Type B pancreatic cell (in vitro differentiated cells): ENCODE measurements at regions not wholly inside any gene's neighbourhood (a gene's known extent, or its start where the extent isn't known, plus 50 kb on each side); places are given as distances from the start of the nearest gene placed in this dataset.

ENCODE experiments used
- DNase-seq: peaks from one replicate; pipeline ENCODE4 v3.0.0; 2021; ENCODE audit warnings: mixed read lengths; ENCODE audit not compliant: unreplicated experiment; ENCODE audit errors: extremely low spot score
- H3K27ac Mint-ChIP-seq: 2 replicates; pipeline ENCODE4 v1.8.0; 2021; ENCODE audit warnings: mild to moderate bottlenecking, mixed read lengths
- H3K27me3 Mint-ChIP-seq: 2 replicates; pipeline ENCODE4 v1.8.0; 2021; ENCODE audit warnings: mixed read lengths
- H3K36me3 Mint-ChIP-seq: 2 replicates; pipeline ENCODE4 v1.8.0; 2021; ENCODE audit warnings: mixed read lengths
- H3K4me1 Mint-ChIP-seq: one replicate; pipeline ENCODE4 v1.8.0; 2021; ENCODE audit warnings: mixed read lengths; ENCODE audit not compliant: unreplicated experiment
- H3K4me3 Mint-ChIP-seq: 2 replicates; pipeline ENCODE4 v1.8.0; 2021; ENCODE audit warnings: mild to moderate bottlenecking, mixed read lengths
- H3K9me3 Mint-ChIP-seq: 2 replicates; pipeline ENCODE4 v1.8.0; 2021; ENCODE audit warnings: mixed read lengths
- TF ChIP-seq, protein P1 (sequence below): fragments of 200-600 bp; sonication (generic); conservative IDR thresholded peaks from 2 replicates; pipeline ENCODE4 v1.5.0; 2021; ENCODE audit warnings: antibody characterized with exemption, mild to moderate bottlenecking

DNA sequence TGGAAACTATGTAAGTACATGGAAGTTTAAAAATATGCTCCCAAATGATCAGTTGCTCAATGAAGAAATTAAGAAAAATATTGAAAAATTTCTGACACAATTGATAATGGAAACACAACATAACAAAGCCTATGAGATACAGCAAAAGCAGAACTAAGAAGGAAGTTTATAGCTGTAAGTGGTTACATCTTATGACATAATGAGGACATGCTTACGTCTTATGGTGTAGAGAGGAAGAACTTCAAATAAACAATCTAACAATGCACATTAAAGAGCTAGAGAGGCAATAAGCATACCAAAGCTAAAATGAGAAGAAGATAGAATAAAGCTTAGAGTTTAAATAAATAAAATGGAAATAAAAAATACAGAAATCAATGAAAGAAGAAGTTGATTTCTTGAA is 50.0 kb upstream of the CEACAM21 start:
- TF ChIP-seq, protein P1, sequence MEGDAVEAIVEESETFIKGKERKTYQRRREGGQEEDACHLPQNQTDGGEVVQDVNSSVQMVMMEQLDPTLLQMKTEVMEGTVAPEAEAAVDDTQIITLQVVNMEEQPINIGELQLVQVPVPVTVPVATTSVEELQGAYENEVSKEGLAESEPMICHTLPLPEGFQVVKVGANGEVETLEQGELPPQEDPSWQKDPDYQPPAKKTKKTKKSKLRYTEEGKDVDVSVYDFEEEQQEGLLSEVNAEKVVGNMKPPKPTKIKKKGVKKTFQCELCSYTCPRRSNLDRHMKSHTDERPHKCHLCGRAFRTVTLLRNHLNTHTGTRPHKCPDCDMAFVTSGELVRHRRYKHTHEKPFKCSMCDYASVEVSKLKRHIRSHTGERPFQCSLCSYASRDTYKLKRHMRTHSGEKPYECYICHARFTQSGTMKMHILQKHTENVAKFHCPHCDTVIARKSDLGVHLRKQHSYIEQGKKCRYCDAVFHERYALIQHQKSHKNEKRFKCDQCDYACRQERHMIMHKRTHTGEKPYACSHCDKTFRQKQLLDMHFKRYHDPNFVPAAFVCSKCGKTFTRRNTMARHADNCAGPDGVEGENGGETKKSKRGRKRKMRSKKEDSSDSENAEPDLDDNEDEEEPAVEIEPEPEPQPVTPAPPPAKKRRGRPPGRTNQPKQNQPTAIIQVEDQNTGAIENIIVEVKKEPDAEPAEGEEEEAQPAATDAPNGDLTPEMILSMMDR: no peak
- H3K27ac Mint-ChIP-seq: no peak overlapping the region
- H3K4me1 Mint-ChIP-seq: no peaks in the 10 kb centered on the region
- H3K27me3 Mint-ChIP-seq: peaks cover 48% of the 10 kb centered on the region
- no peak for DNase-seq
- no peaks in the 10 kb centered on the region for H3K9me3 Mint-ChIP-seq
- H3K4me3 Mint-ChIP-seq: no peak overlapping the region
- no peaks in the 10 kb centered on the region for H3K36me3 Mint-ChIP-seq
